Breast epithelium (tissue), 3 donors: ENCODE measurements at regions not wholly inside any gene's neighbourhood (a gene's known extent, or its start where the extent isn't known, plus 50 kb on each side); places are given as distances from the start of the nearest gene placed in this dataset.

Source experiments
- POLR2A ChIP-seq: fragments of 450-650 bp; IDR thresholded peaks from one replicate; pipeline ENCODE4 v1.6.1; 2016; ENCODE audit warnings: antibody characterized with exemption, mild to moderate bottlenecking, moderate library complexity
- TF ChIP-seq, protein P1 (sequence below), 3 donors: fragments of 450-650 bp; IDR thresholded peaks; one replicate each; pipeline ENCODE4 v1.5.1; 2016 to 2017; ENCODE audit warnings: antibody characterized with exemption in 3 of 3, mild to moderate bottlenecking in 3 of 3, moderate library complexity in 3 of 3

GRCh38 chr16:80142940-80143339 is 397.9 kb upstream of the DYNLRB2 start:
- TF ChIP-seq, protein P1, sequence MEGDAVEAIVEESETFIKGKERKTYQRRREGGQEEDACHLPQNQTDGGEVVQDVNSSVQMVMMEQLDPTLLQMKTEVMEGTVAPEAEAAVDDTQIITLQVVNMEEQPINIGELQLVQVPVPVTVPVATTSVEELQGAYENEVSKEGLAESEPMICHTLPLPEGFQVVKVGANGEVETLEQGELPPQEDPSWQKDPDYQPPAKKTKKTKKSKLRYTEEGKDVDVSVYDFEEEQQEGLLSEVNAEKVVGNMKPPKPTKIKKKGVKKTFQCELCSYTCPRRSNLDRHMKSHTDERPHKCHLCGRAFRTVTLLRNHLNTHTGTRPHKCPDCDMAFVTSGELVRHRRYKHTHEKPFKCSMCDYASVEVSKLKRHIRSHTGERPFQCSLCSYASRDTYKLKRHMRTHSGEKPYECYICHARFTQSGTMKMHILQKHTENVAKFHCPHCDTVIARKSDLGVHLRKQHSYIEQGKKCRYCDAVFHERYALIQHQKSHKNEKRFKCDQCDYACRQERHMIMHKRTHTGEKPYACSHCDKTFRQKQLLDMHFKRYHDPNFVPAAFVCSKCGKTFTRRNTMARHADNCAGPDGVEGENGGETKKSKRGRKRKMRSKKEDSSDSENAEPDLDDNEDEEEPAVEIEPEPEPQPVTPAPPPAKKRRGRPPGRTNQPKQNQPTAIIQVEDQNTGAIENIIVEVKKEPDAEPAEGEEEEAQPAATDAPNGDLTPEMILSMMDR (IDR thresholded peaks at IDR 0.05) = no peak
- no peak for TF ChIP-seq POLR2A
